Hepatocyte (in vitro differentiated cells): ENCODE measurements at regions not wholly inside any gene's neighbourhood (a gene's known extent, or its start where the extent isn't known, plus 50 kb on each side); places are given as distances from the start of the nearest gene placed in this dataset.

ENCODE experiments used
- EZH2 ChIP-seq: fragments of 200-600 bp; sonication (generic); IDR thresholded peaks from 2 replicates; pipeline ENCODE4 v1.6.1; 2016; ENCODE audit warnings: antibody characterized with exemption, mild to moderate bottlenecking, borderline replicate concordance
- TF ChIP-seq, protein P1 (sequence below): fragments of 200-600 bp; sonication (generic); IDR thresholded peaks from 2 replicates; pipeline ENCODE4 v1.5.1; 2016; ENCODE audit warnings: antibody characterized with exemption, mild to moderate bottlenecking; ENCODE audit not compliant: poor library complexity

DNA sequence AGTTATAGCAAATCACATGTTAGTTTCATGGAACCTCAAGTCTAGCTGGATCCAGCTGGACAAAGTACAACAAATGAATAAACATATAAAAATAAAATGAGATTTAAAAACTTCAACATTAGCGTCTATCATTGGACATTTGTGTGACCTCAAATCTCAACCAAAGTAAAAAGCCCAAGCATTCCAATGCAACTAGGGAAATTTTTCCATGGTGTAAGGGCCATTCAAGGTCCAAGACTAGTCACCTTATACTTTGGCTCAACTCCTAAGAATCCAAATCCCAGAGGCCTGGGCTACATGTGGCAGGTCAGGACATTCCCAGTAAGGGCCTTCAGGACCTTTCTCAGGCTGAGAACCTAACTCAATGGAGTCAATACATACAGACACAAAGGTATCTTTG lies 137.4 kb upstream of the DMAC1 start:
- TF ChIP-seq, protein P1, sequence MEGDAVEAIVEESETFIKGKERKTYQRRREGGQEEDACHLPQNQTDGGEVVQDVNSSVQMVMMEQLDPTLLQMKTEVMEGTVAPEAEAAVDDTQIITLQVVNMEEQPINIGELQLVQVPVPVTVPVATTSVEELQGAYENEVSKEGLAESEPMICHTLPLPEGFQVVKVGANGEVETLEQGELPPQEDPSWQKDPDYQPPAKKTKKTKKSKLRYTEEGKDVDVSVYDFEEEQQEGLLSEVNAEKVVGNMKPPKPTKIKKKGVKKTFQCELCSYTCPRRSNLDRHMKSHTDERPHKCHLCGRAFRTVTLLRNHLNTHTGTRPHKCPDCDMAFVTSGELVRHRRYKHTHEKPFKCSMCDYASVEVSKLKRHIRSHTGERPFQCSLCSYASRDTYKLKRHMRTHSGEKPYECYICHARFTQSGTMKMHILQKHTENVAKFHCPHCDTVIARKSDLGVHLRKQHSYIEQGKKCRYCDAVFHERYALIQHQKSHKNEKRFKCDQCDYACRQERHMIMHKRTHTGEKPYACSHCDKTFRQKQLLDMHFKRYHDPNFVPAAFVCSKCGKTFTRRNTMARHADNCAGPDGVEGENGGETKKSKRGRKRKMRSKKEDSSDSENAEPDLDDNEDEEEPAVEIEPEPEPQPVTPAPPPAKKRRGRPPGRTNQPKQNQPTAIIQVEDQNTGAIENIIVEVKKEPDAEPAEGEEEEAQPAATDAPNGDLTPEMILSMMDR = no peak
- no peak for TF ChIP-seq EZH2
